GM12875 (cell line): ENCODE measurements at regions not wholly inside any gene's neighbourhood (a gene's known extent, or its start where the extent isn't known, plus 50 kb on each side); places are given as distances from the start of the nearest gene placed in this dataset.

Source experiments
- H3K4me3 ChIP-seq: one replicate; pipeline ENCODE4 v1.5.1; 2011; ENCODE audit warnings: low read depth, low read length, control low read depth
- TF ChIP-seq, protein P1 (sequence below): IDR thresholded peaks from 2 replicates; pipeline ENCODE4 v1.5.1; 2011; ENCODE audit warnings: low read depth, mild to moderate bottlenecking, control low read depth, inconsistent platforms, low read length, moderate library complexity, borderline replicate concordance; ENCODE audit not compliant: insufficient read depth

DNA sequence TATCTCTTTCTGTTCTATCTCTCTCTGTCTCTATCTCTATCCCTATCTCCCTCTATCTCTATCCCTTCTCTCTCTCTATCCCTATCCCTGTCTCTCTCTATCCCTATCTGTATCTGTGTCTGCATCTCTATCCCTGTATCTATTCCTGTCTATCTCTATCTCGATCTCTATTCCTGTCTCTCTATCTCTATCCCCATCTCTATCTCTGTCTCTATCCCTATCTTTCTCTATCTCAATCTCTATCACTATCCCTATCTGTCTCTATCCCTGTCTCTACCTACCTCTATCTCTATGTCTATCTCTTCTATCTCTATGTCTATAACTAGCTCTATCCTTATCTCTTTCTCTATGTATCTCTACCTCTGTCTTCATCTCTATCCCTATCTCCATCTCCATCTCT is 141.4 kb upstream of the KCNJ6 start:
- TF ChIP-seq, protein P1, sequence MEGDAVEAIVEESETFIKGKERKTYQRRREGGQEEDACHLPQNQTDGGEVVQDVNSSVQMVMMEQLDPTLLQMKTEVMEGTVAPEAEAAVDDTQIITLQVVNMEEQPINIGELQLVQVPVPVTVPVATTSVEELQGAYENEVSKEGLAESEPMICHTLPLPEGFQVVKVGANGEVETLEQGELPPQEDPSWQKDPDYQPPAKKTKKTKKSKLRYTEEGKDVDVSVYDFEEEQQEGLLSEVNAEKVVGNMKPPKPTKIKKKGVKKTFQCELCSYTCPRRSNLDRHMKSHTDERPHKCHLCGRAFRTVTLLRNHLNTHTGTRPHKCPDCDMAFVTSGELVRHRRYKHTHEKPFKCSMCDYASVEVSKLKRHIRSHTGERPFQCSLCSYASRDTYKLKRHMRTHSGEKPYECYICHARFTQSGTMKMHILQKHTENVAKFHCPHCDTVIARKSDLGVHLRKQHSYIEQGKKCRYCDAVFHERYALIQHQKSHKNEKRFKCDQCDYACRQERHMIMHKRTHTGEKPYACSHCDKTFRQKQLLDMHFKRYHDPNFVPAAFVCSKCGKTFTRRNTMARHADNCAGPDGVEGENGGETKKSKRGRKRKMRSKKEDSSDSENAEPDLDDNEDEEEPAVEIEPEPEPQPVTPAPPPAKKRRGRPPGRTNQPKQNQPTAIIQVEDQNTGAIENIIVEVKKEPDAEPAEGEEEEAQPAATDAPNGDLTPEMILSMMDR = no peak
- H3K4me3 ChIP-seq = no peak overlapping the region

DNA sequence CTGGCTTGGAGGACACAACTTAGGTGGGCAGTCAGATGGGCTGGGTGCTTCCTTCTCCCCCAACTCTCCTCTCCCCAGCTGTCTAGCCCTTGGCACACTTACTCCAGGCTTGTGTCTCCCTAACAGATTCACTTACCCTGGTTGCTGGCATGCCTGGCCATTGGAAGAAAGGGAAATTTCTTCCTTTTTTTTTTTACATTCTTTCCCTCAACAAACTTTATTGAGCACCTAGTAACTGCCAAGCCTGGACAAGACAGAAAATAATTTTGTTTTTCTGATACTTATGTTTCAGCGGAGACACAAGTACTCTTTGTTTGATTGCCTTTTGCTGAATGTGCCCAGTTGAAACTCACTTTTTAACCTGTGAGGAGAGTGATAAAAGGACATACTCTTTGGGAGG is 144.3 kb upstream of the KCNJ6 start:
- TF ChIP-seq, protein P1 = no peak
- no peak overlapping the region for H3K4me3 ChIP-seq

DNA sequence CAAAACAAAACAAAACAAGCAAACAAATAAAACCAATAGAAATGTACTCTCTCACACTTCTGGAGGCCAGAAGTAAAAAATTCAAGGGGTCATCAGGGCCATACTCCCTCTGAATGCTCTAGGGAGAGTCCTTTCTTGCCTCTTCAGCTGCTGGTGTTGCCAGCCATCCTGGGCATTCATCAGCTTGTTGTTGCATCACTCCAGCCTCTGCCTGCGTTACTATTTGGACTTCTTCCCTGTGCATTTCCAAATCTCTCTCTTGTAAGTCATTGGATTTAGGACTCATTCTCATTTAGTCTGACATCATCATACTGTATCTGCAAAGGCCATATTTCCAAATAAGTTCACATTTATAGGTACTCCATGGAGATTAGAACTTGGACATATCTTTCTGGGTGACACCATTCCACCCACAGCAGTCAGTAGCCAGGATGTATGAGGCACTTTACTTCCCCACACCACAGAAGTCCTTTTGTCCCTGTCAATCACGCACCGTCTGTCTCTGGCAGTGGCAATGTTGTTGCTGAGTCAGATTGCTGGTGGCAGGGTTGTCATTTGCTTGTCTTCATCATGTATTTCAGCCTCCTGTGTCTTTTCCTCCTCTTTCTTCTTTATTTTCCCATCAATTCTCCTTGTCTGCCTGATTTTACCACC is 151.0 kb upstream of the KCNJ6 start:
- TF ChIP-seq, protein P1 = no peak
- H3K4me3 ChIP-seq = no peak overlapping the region

DNA sequence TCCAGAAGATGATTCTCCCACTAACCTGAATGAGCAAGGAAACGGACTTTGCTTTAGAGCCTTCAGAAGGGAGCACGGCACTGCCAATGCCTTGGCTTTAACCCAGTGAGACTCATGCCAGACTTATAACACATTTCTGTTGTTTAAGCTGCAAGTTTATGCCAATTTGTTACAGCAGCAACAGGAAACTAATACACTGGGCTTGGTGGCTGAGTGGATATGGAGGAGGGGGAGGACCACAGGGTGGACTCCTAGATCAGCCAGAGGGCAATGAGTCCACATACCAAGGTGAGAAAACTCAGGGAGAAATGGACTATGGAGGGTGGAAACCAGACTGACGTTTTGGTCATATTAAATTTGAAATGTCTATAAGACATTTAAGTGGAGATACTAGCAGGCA is 156.2 kb upstream of the KCNJ6 start:
- no peak overlapping the region for H3K4me3 ChIP-seq
- TF ChIP-seq, protein P1 = no peak

DNA sequence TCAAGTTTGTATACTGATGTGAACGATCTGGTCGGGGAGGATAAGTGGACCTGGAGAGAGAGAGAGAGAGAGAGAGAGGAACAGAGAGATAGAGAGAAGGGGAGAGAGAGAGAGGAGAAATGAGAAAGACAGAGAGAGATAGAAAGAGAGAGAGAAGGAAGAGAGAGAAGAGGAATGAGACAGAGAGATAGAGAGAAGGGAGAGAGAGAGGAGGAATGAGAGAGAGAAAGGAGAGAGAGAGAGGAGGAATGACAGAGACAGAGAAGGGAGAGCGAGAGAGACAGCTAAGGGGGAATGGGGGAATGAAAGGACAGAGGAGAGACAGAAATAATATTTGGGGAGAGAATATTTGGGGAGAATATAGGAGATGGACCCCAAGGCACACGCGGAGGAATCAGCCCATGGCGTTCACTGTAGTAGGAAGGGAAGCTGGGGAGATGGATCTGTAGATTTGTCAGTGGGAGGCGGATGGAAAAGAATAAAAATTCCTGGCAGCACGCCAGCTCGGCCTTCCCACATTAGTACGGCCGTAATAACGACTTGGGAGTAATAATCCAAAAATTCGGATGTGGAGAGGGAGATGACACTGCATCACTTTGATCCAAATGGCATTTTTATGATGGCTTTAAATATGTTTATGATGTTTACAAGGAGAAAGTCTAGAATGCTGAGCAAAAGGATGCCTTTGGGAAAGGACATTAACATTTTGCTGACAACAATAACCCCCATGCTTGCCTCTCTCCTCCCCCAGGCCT is 159.8 kb upstream of the KCNJ6 start:
- H3K4me3 ChIP-seq = no peak overlapping the region
- TF ChIP-seq, protein P1 = no peak

DNA sequence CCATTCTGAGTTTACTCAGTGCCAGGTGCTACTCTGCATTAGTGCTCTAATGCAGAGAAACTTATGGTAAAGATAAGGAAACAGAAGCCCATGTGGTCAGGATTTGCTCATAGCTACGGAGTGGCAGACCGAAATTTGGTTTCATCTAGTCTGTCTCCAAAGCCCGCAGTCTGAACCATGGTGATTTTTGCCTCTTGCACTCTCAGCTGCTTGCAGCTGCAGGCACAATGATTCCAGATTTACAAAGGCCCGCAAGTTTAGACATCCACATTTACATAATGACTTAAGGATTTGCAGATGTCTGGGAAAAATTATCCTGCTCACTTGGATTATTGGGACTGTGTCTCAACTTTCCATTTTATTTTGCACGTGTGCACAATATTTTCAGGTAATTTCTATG is 161.3 kb upstream of the KCNJ6 start:
- TF ChIP-seq, protein P1 = no peak
- H3K4me3 ChIP-seq = no peak overlapping the region

DNA sequence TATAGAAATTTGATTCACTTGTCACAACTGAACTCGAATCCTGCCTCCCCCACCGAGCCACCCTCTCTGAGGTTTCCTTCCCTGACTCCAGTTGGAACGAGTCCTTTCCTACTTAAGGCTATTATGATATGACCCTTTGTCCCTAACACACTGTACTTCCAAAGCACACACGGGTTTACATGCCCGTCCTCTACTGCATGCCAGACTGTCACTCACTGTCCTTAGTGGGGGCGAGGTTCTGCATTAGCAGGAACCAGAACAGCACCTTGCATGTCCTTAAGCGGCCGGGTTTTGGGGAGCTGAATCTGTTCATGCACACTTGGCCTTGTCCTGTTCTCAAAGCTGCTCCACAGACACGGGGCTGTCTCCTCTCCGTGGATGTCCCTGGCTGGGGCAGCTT is 164.6 kb upstream of the KCNJ6 start:
- H3K4me3 ChIP-seq = no peak overlapping the region
- TF ChIP-seq, protein P1 = no peak
